ENCODE measurements at regions not wholly inside any gene's neighbourhood (a gene's known extent, or its start where the extent isn't known, plus 50 kb on each side); places are given as distances from the start of the nearest gene placed in this dataset.
"Not testable (repeated sequence)": the region's sequence is repeated elsewhere in the genome, so short reads cannot be mapped to it uniquely, and the experiment has no call there.

DNA sequence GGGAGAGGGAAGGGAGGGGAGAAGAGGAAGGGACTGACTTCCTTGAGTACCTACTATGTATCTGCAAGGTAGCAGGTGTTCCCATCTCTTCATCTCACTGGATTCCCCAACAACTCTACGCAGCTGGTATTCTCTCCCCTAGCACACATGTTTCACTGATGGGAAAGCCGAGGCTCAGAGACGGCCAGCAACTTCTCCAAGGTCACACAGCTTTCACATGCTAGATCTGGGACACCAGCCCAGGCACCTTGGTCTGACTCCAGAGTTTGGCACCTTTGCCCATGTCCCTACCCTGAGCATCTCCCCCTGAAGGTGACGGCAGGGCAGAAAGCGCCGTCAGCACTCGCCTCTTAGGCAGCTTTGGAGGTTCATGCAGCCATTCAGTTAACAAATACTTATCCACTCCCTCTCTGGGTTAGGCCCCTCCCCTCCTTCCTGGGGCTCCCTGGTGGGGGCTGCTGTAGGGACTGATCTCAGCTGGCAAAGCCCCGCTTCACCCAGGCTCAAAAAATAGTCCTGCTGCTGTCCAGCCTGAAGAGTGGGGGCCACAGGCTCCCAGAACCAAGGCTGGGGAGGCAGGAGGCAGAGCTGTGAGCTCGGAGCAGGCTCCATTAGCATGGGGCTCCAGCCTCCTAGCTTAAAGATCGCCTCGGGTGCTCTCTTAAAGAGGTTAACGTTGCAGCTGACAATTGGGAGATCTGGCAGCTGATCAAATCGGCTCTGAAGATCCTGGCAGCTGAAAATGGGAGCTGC is 79.4 kb downstream of the IGLL1 start:
- no peak for DNase-seq

DNA sequence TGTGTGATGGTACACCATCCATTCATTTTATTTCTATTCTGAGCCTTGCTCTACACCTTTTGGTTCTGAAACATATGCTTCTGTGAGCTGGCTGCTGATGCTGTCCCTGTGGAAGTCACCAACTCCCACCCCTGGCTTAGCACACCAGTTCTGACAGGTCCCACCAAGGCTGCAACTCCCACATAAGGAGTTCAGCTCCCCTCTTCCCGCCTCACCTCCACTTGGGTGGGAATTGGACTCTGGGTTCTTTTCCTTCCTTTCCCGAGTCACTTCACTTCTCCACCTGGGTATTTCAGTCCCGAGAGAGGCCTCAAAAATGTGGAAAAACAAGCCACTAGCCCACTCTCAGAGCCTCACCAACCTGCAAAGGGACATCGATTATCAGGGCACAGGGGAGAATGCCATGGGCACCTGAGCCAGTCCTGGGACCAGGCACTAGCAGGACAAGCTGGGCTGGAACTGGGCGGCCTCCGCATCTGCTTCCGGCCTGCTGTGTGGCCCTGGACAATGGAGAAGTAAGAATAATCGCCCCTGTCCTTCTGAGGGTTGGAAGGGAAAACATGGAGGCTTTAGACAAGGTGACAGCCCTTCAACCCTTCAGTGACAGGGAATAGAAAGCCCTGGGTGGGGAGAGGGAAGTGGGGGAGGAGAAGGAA is 80.1 kb downstream of the IGLL1 start:
- no peak for DNase-seq

DNA sequence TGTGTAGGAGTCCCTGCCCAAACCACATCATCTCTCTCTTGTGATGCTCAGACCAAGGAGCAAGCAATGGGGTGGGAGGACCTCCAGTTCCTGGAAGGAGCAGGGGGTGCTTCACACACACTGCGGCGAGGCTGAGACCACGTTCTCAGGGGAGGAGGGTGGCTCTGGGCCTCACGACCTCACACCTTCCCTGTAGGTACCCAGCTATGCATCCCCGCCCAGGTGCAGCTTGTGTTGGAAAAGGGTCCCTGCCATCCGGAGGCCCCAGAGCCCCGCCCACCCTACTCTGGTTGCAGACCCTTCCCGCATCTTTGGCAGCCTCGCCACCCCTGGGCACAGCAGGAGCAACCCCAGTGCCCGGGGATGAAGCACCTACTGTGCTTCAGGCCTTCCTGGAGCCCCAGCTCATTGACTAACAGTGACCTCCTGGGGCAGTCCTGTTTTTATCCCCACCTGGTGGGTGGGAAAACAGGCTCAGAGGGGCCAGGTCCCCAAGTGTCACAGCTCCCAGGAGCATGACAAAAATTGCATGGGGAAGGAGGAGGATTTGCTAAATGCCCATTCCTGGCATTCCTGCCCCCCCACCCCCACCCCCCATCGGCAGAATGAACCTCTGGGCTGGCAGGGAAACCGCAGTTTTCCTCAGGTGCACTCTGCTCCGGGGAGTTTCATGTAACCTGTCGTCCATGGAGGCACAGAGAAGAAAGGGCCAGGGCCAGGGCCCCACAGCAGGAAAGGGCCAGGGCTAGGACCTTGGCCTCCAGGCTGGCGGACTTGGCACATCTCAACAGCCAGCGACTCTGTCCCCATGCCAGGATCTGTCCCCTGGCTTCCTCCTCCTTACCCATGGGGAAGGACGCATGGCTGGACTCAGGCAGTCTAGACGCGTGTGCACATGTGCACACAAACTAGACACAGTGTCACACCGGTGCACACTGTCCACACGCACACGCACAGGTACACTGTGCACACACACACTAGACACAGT is 81.0 kb downstream of the IGLL1 start:
- DNase-seq = no peak

DNA sequence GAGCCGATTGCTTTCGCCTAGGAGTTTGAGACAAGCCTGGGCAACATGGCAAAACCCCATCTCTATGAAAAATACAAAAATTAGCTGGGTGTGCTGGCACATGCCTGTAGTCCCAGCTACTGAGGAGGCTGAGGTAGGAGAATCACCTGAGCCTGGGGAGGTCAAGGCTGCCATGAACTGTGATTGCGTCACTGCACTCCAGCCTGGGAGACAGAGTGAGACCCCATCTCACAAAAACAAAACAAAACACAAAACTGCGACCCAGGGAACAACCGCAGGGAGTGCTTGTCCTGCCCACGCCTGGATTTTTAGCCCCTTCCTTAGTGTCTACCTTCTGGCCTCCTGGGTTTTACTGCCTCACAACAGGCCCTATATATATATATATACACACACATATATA is 82.2 kb downstream of the IGLL1 start:
- not testable (repeated sequence) for DNase-seq

- no peak for DNase-seq
These were observed 82.8 kb downstream of the IGLL1 start for GRCh38 chr22:23497016-23497885.

- DNase-seq = no peak
These were observed 83.7 kb downstream of the IGLL1 start for GRCh38 chr22:23496445-23496833.

- DNase-seq = peak; percentile 18
These were observed 84.3 kb downstream of the IGLL1 start for GRCh38 chr22:23495614-23496444.

GRCh38 chr22:23494930-23495266 is 85.2 kb downstream of the IGLL1 start:
- DNase-seq = no peak

DNA sequence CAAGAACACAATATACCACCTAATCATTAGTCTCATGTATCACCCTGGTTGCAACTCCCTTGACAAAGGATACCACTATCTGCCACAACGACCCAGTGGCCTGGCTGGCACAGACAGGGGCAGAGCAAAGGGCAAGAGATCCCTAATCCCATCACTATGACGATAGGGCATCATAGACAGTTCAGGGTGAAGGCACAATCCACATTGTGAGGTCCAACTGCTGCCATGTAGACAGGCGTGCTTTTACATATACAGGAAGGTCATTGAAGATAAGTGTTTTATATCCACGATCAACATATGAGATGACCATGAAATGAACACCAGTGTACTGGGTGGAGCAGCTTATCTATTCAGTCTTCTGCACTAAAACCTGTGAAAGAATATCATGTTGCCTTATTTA is 94.6 kb downstream of the IGLL1 start:
- DNase-seq = no peak

- no peak for DNase-seq
These were observed 95.4 kb downstream of the IGLL1 start for GRCh38 chr22:23484651-23485050.

GRCh38 chr22:23481369-23481768 is 98.7 kb downstream of the IGLL1 start:
- no peak for DNase-seq

DNA sequence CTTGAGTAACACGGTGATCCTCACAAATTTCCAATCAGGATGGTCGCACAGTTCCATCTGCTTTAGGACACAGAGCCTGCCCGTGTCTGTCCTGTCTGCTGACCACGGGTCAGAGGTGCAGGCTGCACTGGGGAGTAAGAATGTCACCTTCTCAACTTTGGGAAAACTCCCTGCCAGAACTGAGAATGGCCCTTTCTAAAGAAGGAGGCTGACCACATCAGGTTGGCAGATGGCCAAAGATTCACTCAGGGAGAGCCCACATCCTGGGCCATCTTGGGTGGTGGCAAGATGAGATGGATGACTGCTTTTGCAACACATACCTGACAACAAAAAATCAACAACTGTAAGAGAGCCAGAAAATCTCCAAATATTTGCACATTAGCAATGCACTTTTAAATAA is 101.9 kb downstream of the IGLL1 start:
- DNase-seq = no peak

- DNase-seq = not testable (repeated sequence)
These were observed 105.6 kb downstream of the IGLL1 start for GRCh38 chr22:23474531-23474930.

- DNase-seq = no peak
These were observed 106.2 kb downstream of the IGLL1 start for GRCh38 chr22:23473901-23474300.

DNA sequence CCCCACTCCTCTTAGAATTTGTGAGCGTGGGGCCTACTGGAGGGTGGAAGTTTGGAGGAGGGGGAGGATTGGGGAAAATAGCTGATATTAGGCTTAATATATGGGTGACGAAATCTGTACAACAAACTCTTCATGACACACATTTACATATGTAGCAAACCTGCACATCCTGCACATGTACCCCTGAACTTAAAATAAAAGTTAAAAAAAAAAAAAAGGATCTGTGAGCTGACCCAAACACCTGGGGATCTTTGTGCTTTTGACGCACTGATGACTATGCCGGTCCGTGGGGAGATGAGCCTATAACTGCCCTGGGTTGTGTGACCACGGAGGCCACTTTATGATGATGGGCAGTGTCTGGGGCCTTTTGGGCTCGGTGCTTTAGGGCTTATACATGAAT is 107.7 kb downstream of the IGLL1 start:
- DNase-seq = not testable (repeated sequence)

DNA sequence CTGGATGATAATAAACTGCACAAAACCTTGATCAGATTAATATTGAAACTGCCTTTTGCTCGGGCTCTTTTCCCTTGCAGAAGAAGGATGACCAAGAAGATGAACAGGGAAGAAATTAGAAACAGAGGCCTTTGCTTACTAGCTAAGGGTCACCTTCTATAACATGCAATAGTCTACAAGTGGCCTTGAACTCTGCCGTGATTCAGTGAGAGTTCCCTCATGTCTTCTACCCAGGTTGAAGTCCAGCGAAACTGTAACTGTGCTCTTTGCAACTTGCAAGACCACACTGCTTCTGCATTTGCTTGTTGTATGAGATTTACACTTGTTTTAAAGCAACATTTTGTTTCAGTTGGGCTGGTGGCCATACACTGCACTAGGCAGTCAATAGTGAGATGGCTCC is 108.4 kb downstream of the IGLL1 start:
- DNase-seq = no peak

DNA sequence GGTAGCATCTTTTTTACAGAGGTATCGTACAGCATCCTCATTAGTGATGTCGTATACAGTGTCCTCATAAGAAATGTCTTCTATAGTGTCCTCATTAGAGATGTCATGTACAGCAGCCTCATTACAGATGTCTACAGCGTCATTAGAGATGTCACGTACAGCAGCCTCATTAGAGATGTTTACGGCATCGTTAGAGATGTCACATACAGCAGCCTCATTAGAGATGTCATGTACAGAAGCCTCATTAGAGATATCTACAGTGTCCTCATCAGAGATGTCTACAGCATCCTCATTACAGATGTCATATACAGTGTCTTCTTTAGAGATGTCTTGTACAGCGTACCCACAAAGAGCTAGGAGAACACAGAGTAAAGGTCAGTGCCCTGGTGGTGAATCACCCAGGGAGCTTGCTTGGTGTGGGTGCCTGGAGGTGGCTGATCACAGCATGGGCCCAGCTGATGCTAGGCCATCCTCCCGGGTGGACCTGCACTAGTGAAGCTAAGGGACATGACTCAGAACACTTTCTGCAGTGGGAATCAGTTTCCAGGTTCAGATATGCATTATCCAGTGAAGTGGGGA is 109.2 kb downstream of the IGLL1 start:
- DNase-seq = no peak

DNA sequence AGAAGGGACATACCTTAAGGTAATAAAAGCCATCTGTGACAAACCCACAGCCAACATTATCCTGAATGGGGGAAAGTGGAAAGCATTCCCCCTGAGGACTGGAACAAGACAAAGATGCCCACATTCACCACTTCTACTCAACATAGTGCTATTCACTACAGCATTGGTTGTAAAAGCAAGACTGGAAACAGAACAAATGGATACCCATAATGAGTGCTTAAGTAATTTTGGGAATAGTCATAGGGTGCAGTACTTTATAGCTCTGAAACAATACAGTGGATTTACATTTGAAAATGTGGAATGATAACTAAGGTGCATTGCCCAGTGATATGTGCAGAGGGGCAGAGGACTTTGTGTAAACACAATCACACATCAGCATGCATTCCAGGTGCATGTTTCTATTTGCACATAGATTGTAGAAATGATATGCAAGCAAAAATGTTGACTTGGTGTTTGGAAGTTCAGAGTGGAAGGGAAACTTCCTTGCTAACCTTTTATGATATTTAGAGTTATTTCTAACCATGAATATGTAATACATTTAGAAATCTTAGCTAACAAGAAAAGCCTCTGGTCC is 112.3 kb downstream of the IGLL1 start:
- no peak for DNase-seq

GRCh38 chr22:23466351-23466750 is 113.7 kb downstream of the IGLL1 start:
- no peak for DNase-seq

DNA sequence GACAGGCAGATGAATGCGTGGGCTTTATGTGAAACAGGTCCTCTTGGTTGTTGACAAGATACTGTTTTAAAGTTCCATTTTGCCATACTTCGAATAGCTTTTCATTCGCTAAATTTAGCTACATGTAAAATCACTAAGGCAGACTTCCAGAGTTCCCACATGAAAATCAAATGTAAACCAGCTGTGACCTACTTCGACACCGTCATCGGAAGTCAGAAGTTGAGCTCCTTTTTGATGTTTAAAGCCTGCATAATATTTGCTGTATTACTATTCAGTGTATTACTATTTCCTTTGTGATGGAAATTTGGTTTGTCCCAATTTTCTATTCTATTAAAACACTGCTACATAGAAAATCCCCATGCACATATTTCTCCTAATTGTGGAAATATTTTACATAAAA is 115.3 kb downstream of the IGLL1 start:
- DNase-seq = not testable (repeated sequence)

GRCh38 chr22:23460517-23461031 is 119.5 kb downstream of the IGLL1 start:
- DNase-seq = not testable (repeated sequence)
